ENCODE measurements at regions not wholly inside any gene's neighbourhood (a gene's known extent, or its start where the extent isn't known, plus 50 kb on each side); places are given as distances from the start of the nearest gene placed in this dataset.
"Not testable (repeated sequence)": the region's sequence is repeated elsewhere in the genome, so short reads cannot be mapped to it uniquely, and the experiment has no call there.

GRCh38 chr2:87418823-87419822 lies 328.8 kb upstream of the PLGLB2 start:
- H3K4me2 ChIP-seq (replicated peaks; ENCODE audit: low read depth, low read length, poor library complexity, severe bottlenecking); intact Hi-C loops (cut with micrococcal nuclease); H3K27ac Mint-ChIP-seq; H3K4me3 Mint-ChIP-seq; H3K79me2 ChIP-seq (ENCODE audit: control insufficient read depth, insufficient read depth, low read length); H2AFZ ChIP-seq (ENCODE audit: insufficient read depth, low read depth, low read length, poor library complexity, severe bottlenecking); DNase-seq; CTCF ChIA-PET; H3K4me1 Mint-ChIP-seq; H3K9ac ChIP-seq (ENCODE audit: low read length); H4K20me1 ChIP-seq (ENCODE audit: control insufficient read depth, insufficient read depth, low read length, poor library complexity, severe bottlenecking); H3K27me3 Mint-ChIP-seq; H3K4me1 ChIP-seq (ENCODE audit: control insufficient read depth in 2 of 2, insufficient read depth in 2 of 2, low read length in 2 of 2); H3K27me3 ChIP-seq (replicated peaks in 1 of 4; ENCODE audit: control extremely low read depth in 1 of 4, control insufficient read depth in 3 of 4, insufficient read depth in 4 of 4, low read length in 3 of 4); H3K9me3 Mint-ChIP-seq (ENCODE audit: insufficient read depth); ATAC-seq (ENCODE audit: low read depth); POLR2A ChIA-PET; H3K27ac ChIP-seq (ENCODE audit: low read length in 2 of 2); H3K36me3 ChIP-seq (replicated peaks in 1 of 2; ENCODE audit: control extremely low read depth in 1 of 2, control insufficient read depth in 1 of 2, extremely low read depth in 1 of 2, insufficient read depth in 2 of 2, low read length in 1 of 2); H3K4me3 ChIP-seq (ENCODE audit: control extremely low read depth in 1 of 5, extremely low read depth in 1 of 5, insufficient read depth in 1 of 5, low read depth in 2 of 5, low read length in 4 of 5): not testable (repeated sequence)
- peaks cover 0 to 27% (median 0%) of the 10 kb centered on the region in 3 donors for H3K9me3 ChIP-seq (ENCODE audit: control extremely low read depth in 1 of 3, control insufficient read depth in 2 of 3, insufficient read depth in 1 of 3, low read length in 2 of 3)
- 93% methylated on average over 2 of the region's 9 CpGs for WGBS (ENCODE audit: insufficient coverage)

GRCh38 chr2:87419980-87420379 lies 327.9 kb upstream of the PLGLB2 start:
- H3K9ac ChIP-seq (ENCODE audit: low read length); H3K79me2 ChIP-seq (ENCODE audit: control insufficient read depth, insufficient read depth, low read length); H3K27ac Mint-ChIP-seq; H3K27me3 ChIP-seq (replicated peaks in 1 of 4; ENCODE audit: control extremely low read depth in 1 of 4, control insufficient read depth in 3 of 4, insufficient read depth in 4 of 4, low read length in 3 of 4); DNase-seq; POLR2A ChIA-PET; H3K27ac ChIP-seq (ENCODE audit: low read length in 2 of 2); ATAC-seq (ENCODE audit: low read depth); H3K4me1 ChIP-seq (ENCODE audit: control insufficient read depth in 2 of 2, insufficient read depth in 2 of 2, low read length in 2 of 2); H3K9me3 Mint-ChIP-seq (ENCODE audit: insufficient read depth); H3K4me2 ChIP-seq (replicated peaks; ENCODE audit: low read depth, low read length, poor library complexity, severe bottlenecking); H3K4me1 Mint-ChIP-seq; H4K20me1 ChIP-seq (ENCODE audit: control insufficient read depth, insufficient read depth, low read length, poor library complexity, severe bottlenecking); intact Hi-C loops (cut with micrococcal nuclease); H2AFZ ChIP-seq (ENCODE audit: insufficient read depth, low read depth, low read length, poor library complexity, severe bottlenecking); H3K4me3 ChIP-seq (ENCODE audit: control extremely low read depth in 1 of 5, extremely low read depth in 1 of 5, insufficient read depth in 1 of 5, low read depth in 2 of 5, low read length in 4 of 5); H3K4me3 Mint-ChIP-seq; H3K36me3 ChIP-seq (replicated peaks in 1 of 2; ENCODE audit: control extremely low read depth in 1 of 2, control insufficient read depth in 1 of 2, extremely low read depth in 1 of 2, insufficient read depth in 2 of 2, low read length in 1 of 2); CTCF ChIA-PET; H3K27me3 Mint-ChIP-seq: not testable (repeated sequence)
- no CpG with 5 or more reads among the region's 5 CpGs for WGBS (ENCODE audit: insufficient coverage)
- peaks cover 0 to 29% (median 0%) of the 10 kb centered on the region in 3 donors for H3K9me3 ChIP-seq (ENCODE audit: control extremely low read depth in 1 of 3, control insufficient read depth in 2 of 3, insufficient read depth in 1 of 3, low read length in 2 of 3)

GRCh38 chr2:87420954-87421353 lies 326.9 kb upstream of the PLGLB2 start:
- H3K4me3 ChIP-seq (ENCODE audit: control extremely low read depth in 1 of 5, extremely low read depth in 1 of 5, insufficient read depth in 1 of 5, low read depth in 2 of 5, low read length in 4 of 5); intact Hi-C loops (cut with micrococcal nuclease); H3K4me1 Mint-ChIP-seq; H3K4me1 ChIP-seq (ENCODE audit: control insufficient read depth in 2 of 2, insufficient read depth in 2 of 2, low read length in 2 of 2); H3K27me3 Mint-ChIP-seq; H3K79me2 ChIP-seq (ENCODE audit: control insufficient read depth, insufficient read depth, low read length); H3K4me3 Mint-ChIP-seq; H2AFZ ChIP-seq (ENCODE audit: insufficient read depth, low read depth, low read length, poor library complexity, severe bottlenecking); H4K20me1 ChIP-seq (ENCODE audit: control insufficient read depth, insufficient read depth, low read length, poor library complexity, severe bottlenecking); DNase-seq; H3K9me3 Mint-ChIP-seq (ENCODE audit: insufficient read depth); H3K4me2 ChIP-seq (replicated peaks; ENCODE audit: low read depth, low read length, poor library complexity, severe bottlenecking); H3K36me3 ChIP-seq (replicated peaks in 1 of 2; ENCODE audit: control extremely low read depth in 1 of 2, control insufficient read depth in 1 of 2, extremely low read depth in 1 of 2, insufficient read depth in 2 of 2, low read length in 1 of 2); POLR2A ChIA-PET; H3K27me3 ChIP-seq (replicated peaks in 1 of 4; ENCODE audit: control extremely low read depth in 1 of 4, control insufficient read depth in 3 of 4, insufficient read depth in 4 of 4, low read length in 3 of 4); H3K27ac ChIP-seq (ENCODE audit: low read length in 2 of 2); H3K9ac ChIP-seq (ENCODE audit: low read length); ATAC-seq (ENCODE audit: low read depth); H3K27ac Mint-ChIP-seq; CTCF ChIA-PET: not testable (repeated sequence)
- peaks cover 0 to 33% (median 0%) of the 10 kb centered on the region in 3 donors for H3K9me3 ChIP-seq (ENCODE audit: control extremely low read depth in 1 of 3, control insufficient read depth in 2 of 3, insufficient read depth in 1 of 3, low read length in 2 of 3)
- WGBS (ENCODE audit: insufficient coverage), result 95% methylated on average over 4 of the region's 4 CpGs
